Panc1 (cell line): ENCODE measurements at regions not wholly inside any gene's neighbourhood (a gene's known extent, or its start where the extent isn't known, plus 50 kb on each side); places are given as distances from the start of the nearest gene placed in this dataset.

Experiments used
- CTCF ChIP-seq: fragments of 450-650 bp; IDR thresholded peaks from 2 replicates; pipeline ENCODE4 v1.5.1; 2017; ENCODE audit warnings: mild to moderate bottlenecking
- POLR2AphosphoS5 ChIP-seq: IDR thresholded peaks from 2 replicates; pipeline ENCODE4 v1.6.1; 2012; ENCODE audit warnings: mild to moderate bottlenecking, low read depth, low read length, moderate library complexity
- REST ChIP-seq, 2 experiments: IDR thresholded peaks; 2 replicates each; pipeline ENCODE4 v1.6.1; 2011 to 2012; ENCODE audit warnings: low read depth in 2 of 2, control low read depth in 1 of 2, low read length in 1 of 2, mild to moderate bottlenecking in 1 of 2, moderate library complexity in 1 of 2; ENCODE audit not compliant: insufficient read depth in 1 of 2
- SIN3A ChIP-seq: IDR thresholded peaks from 2 replicates; pipeline ENCODE4 v1.6.1; 2012; ENCODE audit warnings: low read depth, mild to moderate bottlenecking, low read length, moderate library complexity, borderline replicate concordance; ENCODE audit not compliant: insufficient read depth

GRCh38 chr2:41061356-41061755 lies 609.5 kb upstream of the SLC8A1 start:
- TF ChIP-seq CTCF (no peak), REST (IDR thresholded peaks at IDR 0.05; ENCODE audit: insufficient read depth in 1 of 2, low read depth in 2 of 2, low read length in 1 of 2) (no peak), SIN3A (no peak), POLR2AphosphoS5 (no peak)
